ENCODE measurements at regions not wholly inside any gene's neighbourhood (a gene's known extent, or its start where the extent isn't known, plus 50 kb on each side); places are given as distances from the start of the nearest gene placed in this dataset.
A peak's percentile ranks its signal among the peaks of the same experiment; 100 is the strongest.
"Not testable (repeated sequence)": the region's sequence is repeated elsewhere in the genome, so short reads cannot be mapped to it uniquely, and the experiment has no call there.

DNA sequence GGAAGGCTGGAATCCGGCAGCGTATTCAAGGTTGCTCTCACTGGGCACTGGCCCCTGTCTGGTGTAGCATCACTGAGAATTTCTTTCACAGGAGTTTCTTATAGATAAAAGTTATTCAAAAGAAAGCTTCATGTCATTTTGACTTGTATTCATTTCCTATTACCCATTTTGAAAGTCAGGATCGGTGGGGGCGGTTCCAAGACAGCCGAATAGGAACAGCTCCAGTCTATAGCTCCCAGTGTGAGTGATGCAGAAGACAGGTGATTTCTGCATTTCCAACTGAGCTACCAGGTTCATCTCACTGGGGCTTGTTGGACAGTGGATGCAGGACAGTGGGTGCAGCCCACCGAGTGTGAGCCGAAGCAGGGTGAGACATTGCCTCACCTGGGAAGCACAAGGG, 51.5 kb upstream of the CDC42EP3 start:
- H3K4me3 ChIP-seq (ENCODE audit: low read length in 2 of 2); H3K9me3 ChIP-seq (ENCODE audit: control insufficient read depth, low read length); H3K27ac ChIP-seq (ENCODE audit: low read depth in 1 of 2, low read length in 2 of 2); H3K27me3 ChIP-seq (ENCODE audit: control insufficient read depth in 1 of 2, insufficient read depth in 2 of 2, low read length in 1 of 2); DNase-seq; H3K4me1 ChIP-seq (ENCODE audit: control insufficient read depth in 1 of 2, insufficient read depth in 2 of 2, low read length in 2 of 2); ATAC-seq (ENCODE audit: low FRiP score); H3K36me3 ChIP-seq (ENCODE audit: control insufficient read depth in 1 of 2, insufficient read depth in 2 of 2, low read length in 1 of 2): not testable (repeated sequence)
- intact Hi-C loops (cut with DNase I), result loop anchor here in 1 of 2 donors (5.0 kb wide), 1 partner anchor 51 kb away; the partner anchor contains the start of gene CDC42EP3
- 83 to 99% methylated on average over 7 of the region's 7 CpGs for WGBS, 2 donors

GRCh38 chr2:37730037-37730818, 58.8 kb upstream of the CDC42EP3 start:
- WGBS, 2 donors, result 14 to 25% methylated on average over 1 of the region's 1 CpG
- no peaks in the 10 kb centered on the region for H3K9me3 ChIP-seq (ENCODE audit: control insufficient read depth, low read length)
- H3K27me3 ChIP-seq (ENCODE audit: control insufficient read depth in 1 of 2, insufficient read depth in 2 of 2, low read length in 1 of 2), result no peaks in the 10 kb centered on the region
- intact Hi-C loops (cut with DNase I), result loop anchor here in 1 of 2 donors (10.0 kb wide), 1 partner anchor 55 kb away; the partner anchor contains the start of gene CDC42EP3
- no peak overlapping the region for H3K4me3 ChIP-seq (ENCODE audit: low read length in 2 of 2)
- DNase-seq, result no peak
- no peaks in the 10 kb centered on the region for H3K36me3 ChIP-seq (ENCODE audit: control insufficient read depth in 1 of 2, insufficient read depth in 2 of 2, low read length in 1 of 2)
- ATAC-seq (ENCODE audit: low FRiP score), result no peak
- no peaks in the 10 kb centered on the region for H3K4me1 ChIP-seq (ENCODE audit: control insufficient read depth in 1 of 2, insufficient read depth in 2 of 2, low read length in 2 of 2)
- no peak overlapping the region for H3K27ac ChIP-seq (ENCODE audit: low read depth in 1 of 2, low read length in 2 of 2)

DNA sequence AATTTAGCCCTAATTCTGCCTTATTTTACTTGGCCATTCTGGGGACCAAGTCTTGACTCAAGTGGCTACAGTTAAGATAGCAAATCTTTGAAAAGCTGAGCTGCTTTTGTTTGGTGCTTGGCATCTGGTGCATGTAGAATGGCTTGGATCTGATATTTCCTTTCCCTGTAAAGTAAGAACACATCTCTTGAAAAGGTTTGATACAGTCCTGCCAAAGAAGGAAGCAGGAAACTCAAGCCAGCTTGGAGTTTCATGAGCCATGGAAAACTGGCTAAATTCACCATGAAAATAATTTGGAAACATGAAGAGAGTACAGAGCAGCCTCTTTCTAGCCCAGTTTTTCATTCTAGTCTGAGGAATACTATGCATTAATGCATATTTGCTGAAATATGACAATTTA, 61.0 kb upstream of the CDC42EP3 start:
- not testable (repeated sequence) for H3K27me3 ChIP-seq (ENCODE audit: control insufficient read depth in 1 of 2, insufficient read depth in 2 of 2, low read length in 1 of 2); H3K4me3 ChIP-seq (ENCODE audit: low read length in 2 of 2); DNase-seq; H3K36me3 ChIP-seq (ENCODE audit: control insufficient read depth in 1 of 2, insufficient read depth in 2 of 2, low read length in 1 of 2); H3K9me3 ChIP-seq (ENCODE audit: control insufficient read depth, low read length); ATAC-seq (ENCODE audit: low FRiP score); H3K4me1 ChIP-seq (ENCODE audit: control insufficient read depth in 1 of 2, insufficient read depth in 2 of 2, low read length in 2 of 2)
- intact Hi-C loops (cut with DNase I), result loop anchor here in 1 of 2 donors (10.0 kb wide), 1 partner anchor 58 kb away; the partner anchor contains the start of gene CDC42EP3
- peak overlapping the region in 1 of 2 donors; percentile 43 for H3K27ac ChIP-seq (ENCODE audit: low read depth in 1 of 2, low read length in 2 of 2)

DNA sequence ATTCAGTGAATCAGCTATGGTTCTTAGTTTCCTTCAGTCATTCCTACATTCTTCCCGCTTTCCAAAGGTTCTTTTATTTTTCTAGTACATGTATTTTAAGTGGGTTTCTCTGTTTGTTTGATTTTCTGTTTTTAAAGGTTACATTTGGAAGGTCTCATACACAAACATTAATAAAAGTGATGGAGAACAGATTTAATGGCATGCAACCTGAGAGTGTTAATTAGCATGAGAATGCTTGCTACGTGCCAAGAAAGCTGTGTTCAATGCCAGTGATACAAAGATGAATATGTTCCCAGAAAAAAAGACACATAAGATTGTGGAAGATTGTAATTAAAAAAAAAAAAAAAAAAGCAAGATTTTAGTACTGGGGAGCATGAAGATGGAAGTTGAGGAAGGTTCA, 61.8 kb upstream of the CDC42EP3 start:
- H3K9me3 ChIP-seq (ENCODE audit: control insufficient read depth, low read length), result no peaks in the 10 kb centered on the region
- no peak overlapping the region for H3K27ac ChIP-seq (ENCODE audit: low read depth in 1 of 2, low read length in 2 of 2)
- peaks cover under 1 to 4% of the 10 kb centered on the region in 2 donors for H3K4me1 ChIP-seq (ENCODE audit: control insufficient read depth in 1 of 2, insufficient read depth in 2 of 2, low read length in 2 of 2)
- WGBS, 2 donors, result 50 to 73% methylated on average over 2 of the region's 2 CpGs
- H3K27me3 ChIP-seq (ENCODE audit: control insufficient read depth in 1 of 2, insufficient read depth in 2 of 2, low read length in 1 of 2), result no peaks in the 10 kb centered on the region
- DNase-seq, result no peak
- intact Hi-C loops (cut with DNase I), result loop anchor here in 1 of 2 donors (10.0 kb wide), 1 partner anchor 58 kb away; the partner anchor contains the start of gene CDC42EP3
- H3K36me3 ChIP-seq (ENCODE audit: control insufficient read depth in 1 of 2, insufficient read depth in 2 of 2, low read length in 1 of 2), result no peaks in the 10 kb centered on the region
- no peak for ATAC-seq (ENCODE audit: low FRiP score)
- H3K4me3 ChIP-seq (ENCODE audit: low read length in 2 of 2), result no peak overlapping the region

- intact Hi-C loops (cut with DNase I), result loop anchor here in 1 of 2 donors (10.0 kb wide), 1 partner anchor 59 kb away; the partner anchor contains the start of gene CDC42EP3
- DNase-seq; H3K36me3 ChIP-seq (ENCODE audit: control insufficient read depth in 1 of 2, insufficient read depth in 2 of 2, low read length in 1 of 2); H3K9me3 ChIP-seq (ENCODE audit: control insufficient read depth, low read length); H3K27me3 ChIP-seq (ENCODE audit: control insufficient read depth in 1 of 2, insufficient read depth in 2 of 2, low read length in 1 of 2); H3K4me3 ChIP-seq (ENCODE audit: low read length in 2 of 2); ATAC-seq (ENCODE audit: low FRiP score); H3K4me1 ChIP-seq (ENCODE audit: control insufficient read depth in 1 of 2, insufficient read depth in 2 of 2, low read length in 2 of 2): not testable (repeated sequence)
- peak overlapping the region in 1 of 2 donors; percentile 82 for H3K27ac ChIP-seq (ENCODE audit: low read depth in 1 of 2, low read length in 2 of 2)
These were observed 62.5 kb upstream of the CDC42EP3 start for GRCh38 chr2:37733955-37734354.

GRCh38 chr2:37734891-37735523, 63.6 kb upstream of the CDC42EP3 start:
- H3K9me3 ChIP-seq (ENCODE audit: control insufficient read depth, low read length); H3K4me3 ChIP-seq (ENCODE audit: low read length in 2 of 2); H3K4me1 ChIP-seq (ENCODE audit: control insufficient read depth in 1 of 2, insufficient read depth in 2 of 2, low read length in 2 of 2); H3K27me3 ChIP-seq (ENCODE audit: control insufficient read depth in 1 of 2, insufficient read depth in 2 of 2, low read length in 1 of 2); ATAC-seq (ENCODE audit: low FRiP score); H3K36me3 ChIP-seq (ENCODE audit: control insufficient read depth in 1 of 2, insufficient read depth in 2 of 2, low read length in 1 of 2): not testable (repeated sequence)
- intact Hi-C loops (cut with DNase I), result loop anchor here in 1 of 2 donors (10.0 kb wide), 1 partner anchor 60 kb away; the partner anchor contains the start of gene CDC42EP3
- peak overlapping the region; percentile 89 to 90 for H3K27ac ChIP-seq (ENCODE audit: low read depth in 1 of 2, low read length in 2 of 2)
- DNase-seq, result peak in 1 of 2 donors; percentile 60
- 13 to 17% methylated on average over 8 of the region's 8 CpGs for whole genome bisulfite sequencing, 2 donors

- H3K27me3 ChIP-seq (ENCODE audit: control insufficient read depth in 1 of 2, insufficient read depth in 2 of 2, low read length in 1 of 2); DNase-seq; H3K4me1 ChIP-seq (ENCODE audit: control insufficient read depth in 1 of 2, insufficient read depth in 2 of 2, low read length in 2 of 2); H3K9me3 ChIP-seq (ENCODE audit: control insufficient read depth, low read length); ATAC-seq (ENCODE audit: low FRiP score); H3K36me3 ChIP-seq (ENCODE audit: control insufficient read depth in 1 of 2, insufficient read depth in 2 of 2, low read length in 1 of 2); H3K4me3 ChIP-seq (ENCODE audit: low read length in 2 of 2): not testable (repeated sequence)
- intact Hi-C loops (cut with DNase I), result loop anchor here in 1 of 2 donors (10.0 kb wide), 1 partner anchor 61 kb away; the partner anchor contains the start of gene CDC42EP3
- H3K27ac ChIP-seq (ENCODE audit: low read depth in 1 of 2, low read length in 2 of 2), result peak overlapping the region; percentile 82 to 90
These were observed 64.1 kb upstream of the CDC42EP3 start for GRCh38 chr2:37735524-37735910.

DNA sequence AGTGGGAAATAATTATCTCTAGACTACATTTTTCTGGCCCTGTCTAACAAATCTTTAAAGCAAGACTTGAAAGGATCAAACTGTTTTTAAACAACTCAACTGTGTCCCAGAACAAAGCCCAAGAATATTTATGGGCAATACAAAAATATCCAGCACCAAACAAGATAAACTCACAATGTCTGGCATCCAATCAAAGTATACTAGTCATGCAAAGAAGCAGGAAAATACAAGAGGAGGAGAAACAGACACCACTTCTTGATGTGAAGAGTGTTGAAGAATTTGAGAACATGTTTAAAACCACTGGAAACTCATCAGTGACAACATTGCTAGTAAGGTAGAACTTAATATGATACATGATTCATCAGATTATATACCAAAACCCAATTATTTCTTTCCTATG, 66.1 kb upstream of the CDC42EP3 start:
- Histone ChIP-seq H3K9me3 (ENCODE audit: control insufficient read depth, low read length) (no peaks in the 10 kb centered on the region), H3K4me3 (ENCODE audit: low read length in 2 of 2) (no peak overlapping the region), H3K27ac (ENCODE audit: low read depth in 1 of 2, low read length in 2 of 2) (peak overlapping the region in 1 of 2 donors; percentile 33), H3K36me3 (ENCODE audit: control insufficient read depth in 1 of 2, insufficient read depth in 2 of 2, low read length in 1 of 2) (no peaks in the 10 kb centered on the region), H3K27me3 (ENCODE audit: control insufficient read depth in 1 of 2, insufficient read depth in 2 of 2, low read length in 1 of 2) (no peaks in the 10 kb centered on the region), H3K4me1 (ENCODE audit: control insufficient read depth in 1 of 2, insufficient read depth in 2 of 2, low read length in 2 of 2) (peaks cover 4 to 7% of the 10 kb centered on the region in 2 donors)
- ATAC-seq (ENCODE audit: low FRiP score), result no peak
- DNase-seq, result no peak
- intact Hi-C loops (cut with DNase I), result loop anchor here in 1 of 2 donors (10.0 kb wide), 1 partner anchor 63 kb away; the partner anchor contains the start of gene CDC42EP3

Measured in aorta (tissue), 5 donors.